SK-N-SH (cell line): ENCODE measurements at regions not wholly inside any gene's neighbourhood (a gene's known extent, or its start where the extent isn't known, plus 50 kb on each side); places are given as distances from the start of the nearest gene placed in this dataset.

Experiments used
- CTCF ChIA-PET: fragments of 300-600, 350-600 bp; formaldehyde crosslinking; extraction: SDS; loops from one replicate; lab custom pipeline; 2021; lab: Yijun Ruan, JAX
- POLR2A ChIA-PET: fragments of 350-600 bp; sonication (Branson Sonifier 250); formaldehyde crosslinking; extraction: SDS; loops from one replicate; lab custom pipeline; 2020; ENCODE audit warnings: antibody characterized with exemption, inconsistent platforms; lab: Yijun Ruan, JAX
- DNase-seq: peaks from one replicate; pipeline ENCODE4 v3.0.0; 2012
- H2AFZ ChIP-seq: fragments of 200-600 bp; sonication (generic); 2 replicates; pipeline ENCODE4 v1.8.1; 2016; ENCODE audit warnings: antibody characterized with exemption, mild to moderate bottlenecking, low read depth
- H3F3A ChIP-seq: fragments of 200-600 bp; sonication (generic); replicated peaks from 2 replicates; pipeline ENCODE3; 2016; ENCODE audit warnings: antibody characterized with exemption, mild to moderate bottlenecking; ENCODE audit not compliant: insufficient read depth
- H3K27ac ChIP-seq, 2 experiments: fragments of 200-500 bp in 1 of 2; fragments of 200-600 bp in 1 of 2; sonication (Bioruptor generic) in 1 of 2; sonication (generic), shearing (Covaris generic) in 1 of 2; 2 replicates each; pipeline versions ENCODE4 v1.5.1 to v1.6.1; 2014 to 2016; ENCODE audit warnings: low read depth in 2 of 2, inconsistent platforms in 1 of 2, low read length in 1 of 2, mild to moderate bottlenecking in 1 of 2, mixed read lengths in 1 of 2
- H3K27me3 ChIP-seq: fragments of 200-600 bp; sonication (generic), shearing (Covaris generic); 2 replicates; pipeline ENCODE4 v1.6.1; 2016; ENCODE audit warnings: mixed run types; ENCODE audit not compliant: insufficient read depth
- H3K36me3 ChIP-seq, 2 experiments: fragments of 200-500 bp in 1 of 2; fragments of 200-600 bp in 1 of 2; sonication (Bioruptor generic) in 1 of 2; sonication (generic) in 1 of 2; replicated peaks in 1 of 2; 2 replicates each; pipeline versions ENCODE3 to v1.5.1; 2014 to 2016; ENCODE audit warnings: low read length in 1 of 2, mild to moderate bottlenecking in 1 of 2; ENCODE audit not compliant: insufficient read depth in 2 of 2, control insufficient read depth in 1 of 2
- H3K4me1 ChIP-seq, 2 experiments: fragments of 200-500 bp in 1 of 2; fragments of 200-600 bp in 1 of 2; sonication (Bioruptor generic) in 1 of 2; sonication (generic), shearing (Covaris generic) in 1 of 2; 2 replicates each; pipeline versions ENCODE4 v1.5.1 to v1.6.1; 2014 to 2016; ENCODE audit warnings: low read depth in 1 of 2, low read length in 1 of 2, mixed run types in 1 of 2; ENCODE audit not compliant: insufficient read depth in 2 of 2, control insufficient read depth in 1 of 2
- H3K4me2 ChIP-seq: fragments of 200-600 bp; sonication (generic), shearing (Covaris generic); 2 replicates; pipeline ENCODE4 v1.6.1; 2017; ENCODE audit warnings: mixed run types
- H3K4me3 ChIP-seq, 2 experiments: fragments of 200-500 bp in 1 of 2; fragments of 200-600 bp in 1 of 2; sonication (Bioruptor generic) in 1 of 2; sonication (generic), shearing (Covaris generic) in 1 of 2; 2 replicates each; pipeline versions ENCODE4 v1.5.1 to v1.8.1; 2014 to 2016; ENCODE audit warnings: low read depth in 2 of 2, inconsistent platforms in 1 of 2, low read length in 1 of 2, mild to moderate bottlenecking in 1 of 2, mixed read lengths in 1 of 2, moderate library complexity in 1 of 2
- H3K79me2 ChIP-seq: fragments of 200-600 bp; sonication (generic); 2 replicates; pipeline ENCODE4 v1.8.1; 2017; ENCODE audit warnings: mild to moderate bottlenecking; ENCODE audit not compliant: insufficient read depth
- H3K9ac ChIP-seq: fragments of 200-600 bp; sonication (generic); 2 replicates; pipeline ENCODE4 v1.6.1; 2017; ENCODE audit warnings: mixed run types
- H3K9me2 ChIP-seq: fragments of 200-600 bp; sonication (generic); 2 replicates; pipeline ENCODE4 v1.6.1; 2017; ENCODE audit warnings: mixed run types
- H3K9me3 ChIP-seq: fragments of 200-600 bp; sonication (generic); 2 replicates; pipeline ENCODE4 v1.6.1; 2017; ENCODE audit warnings: mixed run types, mild to moderate bottlenecking, moderate library complexity
- H4K20me1 ChIP-seq: fragments of 200-600 bp; sonication (generic); 2 replicates; pipeline ENCODE4 v1.6.1; 2017; ENCODE audit warnings: mild to moderate bottlenecking, mixed run types; ENCODE audit not compliant: insufficient read depth
- CHD2 ChIP-seq: fragments of 150-350 bp; IDR thresholded peaks from 2 replicates; pipeline ENCODE4 v1.6.1; 2018; ENCODE audit warnings: low read length; ENCODE audit not compliant: partially characterized antibody
- EP300 ChIP-seq, 2 experiments: IDR thresholded peaks; 2 replicates each; pipeline versions ENCODE4 v1.4.0 to v1.6.1; 2012; ENCODE audit warnings: borderline replicate concordance in 1 of 2, low read depth in 1 of 2, low read length in 1 of 2
- FOSL2 ChIP-seq: IDR thresholded peaks from 2 replicates; pipeline ENCODE4 v1.4.0; 2012; ENCODE audit warnings: low read depth, mild to moderate bottlenecking, moderate library complexity, borderline replicate concordance
- FOXJ3 ChIP-seq: sonication (generic); formaldehyde crosslinking; IDR thresholded peaks from 2 replicates; pipeline ENCODE4 v1.5.1; 2020; ENCODE audit warnings: mild to moderate bottlenecking, missing genetic modification reagents
- FOXM1 ChIP-seq: IDR thresholded peaks from 2 replicates; pipeline ENCODE4 v1.4.0; 2012; ENCODE audit warnings: low read depth, mild to moderate bottlenecking
- MEF2A ChIP-seq: IDR thresholded peaks from 2 replicates; pipeline ENCODE4 v1.4.0; 2012; ENCODE audit warnings: low read depth, borderline replicate concordance
- MXI1 ChIP-seq: IDR thresholded peaks from 2 replicates; pipeline ENCODE4 v1.6.1; 2012; ENCODE audit warnings: mild to moderate bottlenecking, low read depth, low read length, improper control_type of control experiment
- NFIC ChIP-seq: IDR thresholded peaks from 2 replicates; pipeline ENCODE4 v1.4.0; 2012; ENCODE audit warnings: borderline replicate concordance
- POLR2AphosphoS5 ChIP-seq: IDR thresholded peaks from 2 replicates; pipeline ENCODE4 v1.6.1; 2012; ENCODE audit warnings: low read depth, low read length
- RXRA ChIP-seq: IDR thresholded peaks from 2 replicates; pipeline ENCODE4 v1.4.0; 2012; ENCODE audit warnings: low read depth, mild to moderate bottlenecking, borderline replicate concordance
- SIN3A ChIP-seq: IDR thresholded peaks from 2 replicates; pipeline ENCODE4 v1.6.1; 2012; ENCODE audit warnings: low read depth, mild to moderate bottlenecking, low read length, moderate library complexity, borderline replicate concordance
- SMC3 ChIP-seq: IDR thresholded peaks from 2 replicates; pipeline ENCODE4 v1.6.1; 2012; ENCODE audit warnings: low read depth, low read length, improper control_type of control experiment
- TEAD4 ChIP-seq: IDR thresholded peaks from 2 replicates; pipeline ENCODE4 v1.4.0; 2012; ENCODE audit warnings: mild to moderate bottlenecking, borderline replicate concordance; ENCODE audit not compliant: insufficient read depth
- YY1 ChIP-seq: IDR thresholded peaks from 2 replicates; pipeline ENCODE4 v1.4.0; 2012; ENCODE audit warnings: low read depth, mild to moderate bottlenecking
- WGBS: methylation state at CpG from one replicate; pipeline ENCODE4 v1.1.6; 2017; ENCODE audit warnings: low lambda C conversion rate; 5-methylcytosine and 5-hydroxymethylcytosine counted together
- TF ChIP-seq, protein P1 (sequence below): IDR thresholded peaks from 2 replicates; pipeline ENCODE4; 2012
- TF ChIP-seq, protein P2 (sequence below): IDR thresholded peaks from 2 replicates; pipeline ENCODE4 v1.6.1; 2012; ENCODE audit warnings: mild to moderate bottlenecking, low read depth, low read length, moderate library complexity
- TF ChIP-seq, protein P3 (sequence below): IDR thresholded peaks from 2 replicates; pipeline ENCODE4 v1.4.0; 2012; ENCODE audit warnings: low read depth

DNA sequence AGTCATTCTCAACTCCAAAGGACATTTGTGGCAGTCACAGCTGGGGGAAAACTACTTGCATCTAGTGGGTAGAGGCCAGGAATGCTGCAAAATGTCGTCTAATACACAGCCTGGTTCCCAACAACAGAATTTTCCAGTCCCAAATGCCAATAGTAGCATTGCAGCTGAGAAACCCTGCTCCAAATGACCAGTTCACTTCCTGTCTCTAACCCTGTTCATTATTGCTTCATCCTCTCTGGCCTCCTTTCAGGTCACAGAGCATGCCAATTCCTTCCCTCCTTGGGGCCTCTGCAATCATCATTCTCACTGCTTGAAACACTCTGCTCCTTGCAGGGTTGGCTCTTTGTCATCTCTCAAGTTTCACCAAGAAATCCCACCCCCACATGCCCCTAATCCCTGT, 139.1 kb downstream of the IRS1 start:
- H2AFZ ChIP-seq = no peak overlapping the region
- no peaks in the 10 kb centered on the region for H3K27me3 ChIP-seq
- peaks cover 5% of the 10 kb centered on the region for H3F3A ChIP-seq
- H3K4me2 ChIP-seq = no peak overlapping the region
- 63% methylated on average over 1 of the region's 1 CpG for WGBS
- H3K36me3 ChIP-seq = no peaks in the 10 kb centered on the region
- H3K27ac ChIP-seq = no peak overlapping the region
- H3K9me2 ChIP-seq = no peaks in the 10 kb centered on the region
- no peaks in the 10 kb centered on the region for H3K9me3 ChIP-seq
- H3K79me2 ChIP-seq = no peaks in the 10 kb centered on the region
- ChIA-PET CTCF (no interaction called here), POLR2A (no interaction called here)
- H3K4me1 ChIP-seq = peaks cover 5 to 14% of the 10 kb centered on the region in 2 experiments; a peak in 3 of 4 replicates
- no peaks in the 10 kb centered on the region for H4K20me1 ChIP-seq
- no peak overlapping the region for H3K9ac ChIP-seq
- no peak overlapping the region for H3K4me3 ChIP-seq
- no peak for DNase-seq
- TF ChIP-seq, protein P1, sequence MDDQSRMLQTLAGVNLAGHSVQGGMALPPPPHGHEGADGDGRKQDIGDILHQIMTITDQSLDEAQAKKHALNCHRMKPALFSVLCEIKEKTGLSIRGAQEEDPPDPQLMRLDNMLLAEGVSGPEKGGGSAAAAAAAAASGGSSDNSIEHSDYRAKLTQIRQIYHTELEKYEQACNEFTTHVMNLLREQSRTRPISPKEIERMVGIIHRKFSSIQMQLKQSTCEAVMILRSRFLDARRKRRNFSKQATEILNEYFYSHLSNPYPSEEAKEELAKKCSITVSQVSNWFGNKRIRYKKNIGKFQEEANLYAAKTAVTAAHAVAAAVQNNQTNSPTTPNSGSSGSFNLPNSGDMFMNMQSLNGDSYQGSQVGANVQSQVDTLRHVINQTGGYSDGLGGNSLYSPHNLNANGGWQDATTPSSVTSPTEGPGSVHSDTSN = no peak
- TF ChIP-seq SIN3A (no peak), MEF2A (no peak), FOXJ3 (no peak), FOSL2 (no peak), YY1 (no peak), POLR2AphosphoS5 (no peak), CHD2 (no peak), NFIC (no peak), RXRA (no peak), SMC3 (no peak), TEAD4 (no peak)
- TF ChIP-seq, protein P2, sequence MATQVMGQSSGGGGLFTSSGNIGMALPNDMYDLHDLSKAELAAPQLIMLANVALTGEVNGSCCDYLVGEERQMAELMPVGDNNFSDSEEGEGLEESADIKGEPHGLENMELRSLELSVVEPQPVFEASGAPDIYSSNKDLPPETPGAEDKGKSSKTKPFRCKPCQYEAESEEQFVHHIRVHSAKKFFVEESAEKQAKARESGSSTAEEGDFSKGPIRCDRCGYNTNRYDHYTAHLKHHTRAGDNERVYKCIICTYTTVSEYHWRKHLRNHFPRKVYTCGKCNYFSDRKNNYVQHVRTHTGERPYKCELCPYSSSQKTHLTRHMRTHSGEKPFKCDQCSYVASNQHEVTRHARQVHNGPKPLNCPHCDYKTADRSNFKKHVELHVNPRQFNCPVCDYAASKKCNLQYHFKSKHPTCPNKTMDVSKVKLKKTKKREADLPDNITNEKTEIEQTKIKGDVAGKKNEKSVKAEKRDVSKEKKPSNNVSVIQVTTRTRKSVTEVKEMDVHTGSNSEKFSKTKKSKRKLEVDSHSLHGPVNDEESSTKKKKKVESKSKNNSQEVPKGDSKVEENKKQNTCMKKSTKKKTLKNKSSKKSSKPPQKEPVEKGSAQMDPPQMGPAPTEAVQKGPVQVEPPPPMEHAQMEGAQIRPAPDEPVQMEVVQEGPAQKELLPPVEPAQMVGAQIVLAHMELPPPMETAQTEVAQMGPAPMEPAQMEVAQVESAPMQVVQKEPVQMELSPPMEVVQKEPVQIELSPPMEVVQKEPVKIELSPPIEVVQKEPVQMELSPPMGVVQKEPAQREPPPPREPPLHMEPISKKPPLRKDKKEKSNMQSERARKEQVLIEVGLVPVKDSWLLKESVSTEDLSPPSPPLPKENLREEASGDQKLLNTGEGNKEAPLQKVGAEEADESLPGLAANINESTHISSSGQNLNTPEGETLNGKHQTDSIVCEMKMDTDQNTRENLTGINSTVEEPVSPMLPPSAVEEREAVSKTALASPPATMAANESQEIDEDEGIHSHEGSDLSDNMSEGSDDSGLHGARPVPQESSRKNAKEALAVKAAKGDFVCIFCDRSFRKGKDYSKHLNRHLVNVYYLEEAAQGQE = no peak
- TF ChIP-seq, protein P3, sequence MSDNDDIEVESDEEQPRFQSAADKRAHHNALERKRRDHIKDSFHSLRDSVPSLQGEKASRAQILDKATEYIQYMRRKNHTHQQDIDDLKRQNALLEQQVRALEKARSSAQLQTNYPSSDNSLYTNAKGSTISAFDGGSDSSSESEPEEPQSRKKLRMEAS = no peak

DNA sequence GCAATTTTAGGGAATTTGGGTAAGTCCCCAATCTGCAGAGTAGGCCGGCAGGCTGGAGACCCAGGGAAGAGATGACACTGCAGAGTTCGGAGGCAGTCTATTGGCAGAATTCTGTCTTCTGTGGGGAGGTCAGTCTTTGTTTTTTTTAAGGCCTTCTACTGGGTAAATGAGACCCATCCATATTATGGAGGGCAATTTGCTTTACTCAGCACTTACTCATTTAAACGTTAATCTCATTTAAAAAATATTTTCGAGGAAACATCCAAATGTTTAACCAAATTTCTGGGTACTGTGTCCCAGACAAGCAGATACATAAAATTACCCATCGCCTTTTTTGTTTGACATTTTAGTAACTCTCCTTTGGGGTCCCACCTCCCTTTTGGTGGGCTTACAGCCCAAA, 139.5 kb downstream of the IRS1 start:
- no peak overlapping the region for H2AFZ ChIP-seq
- no peaks in the 10 kb centered on the region for H3K36me3 ChIP-seq
- POLR2A ChIA-PET = no interaction called here
- no peaks in the 10 kb centered on the region for H3K79me2 ChIP-seq
- no peaks in the 10 kb centered on the region for H4K20me1 ChIP-seq
- no peak for DNase-seq
- H3K4me2 ChIP-seq = no peak overlapping the region
- H3K9me3 ChIP-seq = no peaks in the 10 kb centered on the region
- no peak overlapping the region for H3K27ac ChIP-seq
- peaks cover 5% of the 10 kb centered on the region for H3F3A ChIP-seq
- no peaks in the 10 kb centered on the region for H3K9me2 ChIP-seq
- H3K4me3 ChIP-seq = no peak overlapping the region
- 74% methylated on average over 5 of the region's 5 CpGs for WGBS
- TF ChIP-seq EP300 (IDR thresholded peaks at IDR 0.05; ENCODE audit: borderline replicate concordance in 1 of 2, low read depth in 1 of 2, low read length in 1 of 2) (no peak), SMC3 (no peak), FOXM1 (no peak), MXI1 (no peak)
- TF ChIP-seq, all 33 proteins: peak for 0
- Histone ChIP-seq H3K4me1 (peaks cover 5 to 14% of the 10 kb centered on the region in 2 experiments; a peak in 3 of 4 replicates), H3K9ac (no peak overlapping the region), H3K27me3 (no peaks in the 10 kb centered on the region)
- CTCF ChIA-PET = no interaction called here
